ENCODE measurements at regions not wholly inside any gene's neighbourhood (a gene's known extent, or its start where the extent isn't known, plus 50 kb on each side); places are given as distances from the start of the nearest gene placed in this dataset.
A peak's percentile ranks its signal among the peaks of the same experiment; 100 is the strongest.

DNA sequence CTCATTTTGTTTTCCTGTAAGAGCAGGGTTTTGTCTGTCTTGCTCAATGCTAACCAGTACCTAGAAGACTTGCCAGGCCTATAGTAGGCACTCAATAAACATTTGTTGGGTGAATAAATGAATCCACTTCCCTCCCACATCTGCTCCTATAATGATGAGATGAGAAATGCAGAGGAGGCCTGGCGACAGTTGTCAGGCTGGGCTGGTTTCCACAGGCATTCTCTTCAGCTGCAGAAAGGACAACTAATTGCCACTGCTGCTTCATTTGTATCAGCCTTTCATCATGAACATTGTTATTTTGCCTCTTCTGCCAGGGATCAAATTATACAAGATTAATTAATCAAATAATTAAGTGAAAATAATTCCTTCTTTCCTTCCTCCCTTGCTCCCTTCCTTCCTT, 82.0 kb upstream of the PTHLH start:
- H2AFZ ChIP-seq (ENCODE audit: low read depth) = no peak overlapping the region
- POLR2A ChIA-PET = no interaction called here
- H3K9ac ChIP-seq = no peak overlapping the region
- H3K4me2 ChIP-seq = no peak overlapping the region
- no peaks in the 10 kb centered on the region for H3K9me2 ChIP-seq
- 91% methylated on average over 1 of the region's 1 CpG for WGBS (ENCODE audit: low lambda C conversion rate)
- H3K79me2 ChIP-seq (ENCODE audit: insufficient read depth) = no peaks in the 10 kb centered on the region
- TF ChIP-seq, protein P1, sequence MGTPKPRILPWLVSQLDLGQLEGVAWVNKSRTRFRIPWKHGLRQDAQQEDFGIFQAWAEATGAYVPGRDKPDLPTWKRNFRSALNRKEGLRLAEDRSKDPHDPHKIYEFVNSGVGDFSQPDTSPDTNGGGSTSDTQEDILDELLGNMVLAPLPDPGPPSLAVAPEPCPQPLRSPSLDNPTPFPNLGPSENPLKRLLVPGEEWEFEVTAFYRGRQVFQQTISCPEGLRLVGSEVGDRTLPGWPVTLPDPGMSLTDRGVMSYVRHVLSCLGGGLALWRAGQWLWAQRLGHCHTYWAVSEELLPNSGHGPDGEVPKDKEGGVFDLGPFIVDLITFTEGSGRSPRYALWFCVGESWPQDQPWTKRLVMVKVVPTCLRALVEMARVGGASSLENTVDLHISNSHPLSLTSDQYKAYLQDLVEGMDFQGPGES (IDR thresholded peaks at IDR 0.05; ENCODE audit: low read depth, low read length) = no peak
- TF ChIP-seq FOXJ3 (CRISPR knock-in tag; IDR thresholded peaks at IDR 0.05) (no peak), CHD2 (IDR thresholded peaks at IDR 0.05; ENCODE audit: low read length, partially characterized antibody) (no peak), TEAD4 (IDR thresholded peaks at IDR 0.05; ENCODE audit: borderline replicate concordance, insufficient read depth) (no peak), TAF1 (IDR thresholded peaks at IDR 0.05; ENCODE audit: borderline replicate concordance, low read depth, low read length) (no peak), POLR2AphosphoS5 (IDR thresholded peaks at IDR 0.05; ENCODE audit: low read depth, low read length) (no peak)
- H3K4me1 ChIP-seq (ENCODE audit: control insufficient read depth in 1 of 2, insufficient read depth in 2 of 2, low read depth in 1 of 2, low read length in 1 of 2) = peaks cover 9 to 15% of the 10 kb centered on the region in 2 experiments
- CTCF ChIA-PET = no interaction called here
- DNase-seq = no peak
- H3F3A ChIP-seq (replicated peaks; ENCODE audit: insufficient read depth) = no peaks in the 10 kb centered on the region
- H3K27ac ChIP-seq (ENCODE audit: low read depth in 2 of 2, low read length in 1 of 2) = no peak overlapping the region
- H4K20me1 ChIP-seq (ENCODE audit: insufficient read depth) = no peaks in the 10 kb centered on the region
- no peaks in the 10 kb centered on the region for H3K9me3 ChIP-seq
- no peaks in the 10 kb centered on the region for H3K36me3 ChIP-seq (replicated peaks in 1 of 2; ENCODE audit: control insufficient read depth in 1 of 2, insufficient read depth in 2 of 2, low read length in 1 of 2)
- H3K4me3 ChIP-seq (ENCODE audit: low read depth in 2 of 2, low read length in 1 of 2) = no peak overlapping the region
- no peaks in the 10 kb centered on the region for H3K27me3 ChIP-seq (ENCODE audit: insufficient read depth)

DNA sequence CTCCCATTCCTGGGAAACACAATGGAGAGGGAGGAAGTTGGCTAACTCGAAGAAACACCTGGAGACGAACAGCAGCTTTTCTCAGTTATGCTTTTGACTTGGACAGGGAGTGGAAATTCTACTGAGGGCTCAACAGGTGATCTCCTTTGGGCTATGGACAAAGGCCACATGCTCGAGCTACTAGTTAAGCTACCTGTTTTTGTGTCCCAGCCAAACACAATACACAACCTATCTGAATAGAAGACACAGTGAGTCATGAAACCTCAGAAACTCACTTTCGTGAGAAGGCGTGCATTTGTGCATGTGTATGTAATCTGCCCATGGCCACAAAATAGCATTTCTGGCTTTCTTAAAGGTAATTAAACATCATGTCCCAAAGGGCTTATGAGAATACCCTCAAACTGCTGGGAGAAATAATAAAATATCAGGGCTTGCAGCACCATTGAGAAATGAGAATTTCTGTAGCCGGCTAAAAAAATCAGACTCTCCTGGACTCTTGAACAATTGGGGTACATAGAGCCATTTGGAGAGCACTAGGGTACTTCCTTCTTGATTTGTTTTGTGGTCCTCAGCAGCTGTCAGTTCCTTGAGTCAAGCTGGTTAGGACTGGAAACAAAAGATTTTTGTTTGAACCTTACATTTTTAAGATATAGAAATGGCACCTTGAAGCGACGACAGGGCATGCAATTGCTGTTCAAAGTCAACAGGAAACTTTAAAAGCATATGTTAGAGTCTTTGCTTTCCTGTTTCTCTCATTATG, 85.5 kb upstream of the PTHLH start:
- no peaks in the 10 kb centered on the region for H4K20me1 ChIP-seq (ENCODE audit: insufficient read depth)
- H3F3A ChIP-seq (replicated peaks; ENCODE audit: insufficient read depth) = no peaks in the 10 kb centered on the region
- no peak overlapping the region for H3K4me3 ChIP-seq (ENCODE audit: low read depth in 2 of 2, low read length in 1 of 2)
- TF ChIP-seq, protein P1 (IDR thresholded peaks at IDR 0.05; ENCODE audit: low read depth, low read length) = no peak
- TF ChIP-seq GABPA (IDR thresholded peaks at IDR 0.05; ENCODE audit: low read depth) = no peak
- 83% methylated on average over 8 of the region's 8 CpGs for WGBS (ENCODE audit: low lambda C conversion rate)
- no peaks in the 10 kb centered on the region for H3K9me2 ChIP-seq
- H3K79me2 ChIP-seq (ENCODE audit: insufficient read depth) = no peaks in the 10 kb centered on the region
- POLR2A ChIA-PET = no interaction called here
- H3K27me3 ChIP-seq (ENCODE audit: insufficient read depth) = no peaks in the 10 kb centered on the region
- no peak overlapping the region for H3K27ac ChIP-seq (ENCODE audit: low read depth in 2 of 2, low read length in 1 of 2)
- H3K9me3 ChIP-seq = no peaks in the 10 kb centered on the region
- no peaks in the 10 kb centered on the region for H3K4me1 ChIP-seq (ENCODE audit: control insufficient read depth in 1 of 2, insufficient read depth in 2 of 2, low read depth in 1 of 2, low read length in 1 of 2)
- no peak for DNase-seq
- H3K4me2 ChIP-seq = no peak overlapping the region
- H3K36me3 ChIP-seq (replicated peaks in 1 of 2; ENCODE audit: control insufficient read depth in 1 of 2, insufficient read depth in 2 of 2, low read length in 1 of 2) = no peaks in the 10 kb centered on the region
- CTCF ChIA-PET = interaction anchor here (1.1 kb wide), 1 partner anchor 89 kb away, joined by 3 read pairs; no protein-coding TSS in a partner anchor
- no peak overlapping the region for H2AFZ ChIP-seq (ENCODE audit: low read depth)
- H3K9ac ChIP-seq = no peak overlapping the region

DNA sequence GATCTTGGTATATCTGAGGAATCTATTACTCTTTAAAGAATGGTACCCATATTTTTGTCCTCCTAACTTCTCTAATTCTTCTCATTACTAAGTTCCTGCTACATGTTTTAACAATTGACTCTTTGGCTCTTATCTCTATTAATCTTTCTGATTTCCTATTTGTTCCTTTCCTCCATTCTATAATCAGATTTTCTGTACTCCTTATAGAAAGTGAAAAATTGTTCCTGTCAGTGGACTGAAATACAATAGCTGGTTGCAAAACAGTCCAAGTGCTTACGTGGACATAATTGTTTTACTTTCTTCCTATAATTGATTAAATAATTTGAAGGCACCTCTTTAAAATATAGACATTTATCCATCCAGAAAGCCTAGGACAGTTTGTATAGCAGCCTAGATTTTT, 86.7 kb upstream of the PTHLH start:
- 34% methylated on average over 1 of the region's 1 CpG for WGBS (ENCODE audit: low lambda C conversion rate)
- Histone ChIP-seq H4K20me1 (ENCODE audit: insufficient read depth) (no peaks in the 10 kb centered on the region), H3K36me3 (replicated peaks in 1 of 2; ENCODE audit: control insufficient read depth in 1 of 2, insufficient read depth in 2 of 2, low read length in 1 of 2) (no peaks in the 10 kb centered on the region), H2AFZ (ENCODE audit: low read depth) (no peak overlapping the region; the same call in 1 of the 2 replicates), H3K9me3 (no peaks in the 10 kb centered on the region), H3K79me2 (ENCODE audit: insufficient read depth) (no peaks in the 10 kb centered on the region), H3K4me1 (ENCODE audit: control insufficient read depth in 1 of 2, insufficient read depth in 2 of 2, low read depth in 1 of 2, low read length in 1 of 2) (no peaks in the 10 kb centered on the region), H3K27me3 (ENCODE audit: insufficient read depth) (no peaks in the 10 kb centered on the region), H3K9me2 (no peaks in the 10 kb centered on the region), H3F3A (replicated peaks; ENCODE audit: insufficient read depth) (no peaks in the 10 kb centered on the region), H3K4me2 (no peak overlapping the region), H3K27ac (ENCODE audit: low read depth in 2 of 2, low read length in 1 of 2) (peak overlapping the region in 1 of 2 experiments; percentile 16; a peak in 2 of 4 replicates), H3K9ac (no peak overlapping the region), H3K4me3 (ENCODE audit: low read depth in 2 of 2, low read length in 1 of 2) (no peak overlapping the region)
- TF ChIP-seq TCF12 (IDR thresholded peaks at IDR 0.05) = no peak
- no peak for TF ChIP-seq FOSL2 (IDR thresholded peaks at IDR 0.05; ENCODE audit: borderline replicate concordance, low read depth)
- ChIA-PET POLR2A (no interaction called here), CTCF (no interaction called here)
- DNase-seq = no peak
